Bronchial epithelial cell (primary cell): ENCODE measurements at regions not wholly inside any gene's neighbourhood (a gene's known extent, or its start where the extent isn't known, plus 50 kb on each side); places are given as distances from the start of the nearest gene placed in this dataset.

Experiments
- DNase-seq: peaks from one replicate; pipeline ENCODE4 v3.0.0-alpha.2; 2010; ENCODE audit warnings: low read depth
- FAIRE-seq: peaks from 2 replicates; lab custom pipeline; 2011; peaks lifted over from hg19 to GRCh38; lab: Jason Lieb, UNC
- H3K27me3 ChIP-seq: 2 replicates; pipeline ENCODE4 v1.5.1; 2011; ENCODE audit warnings: low read length; ENCODE audit not compliant: control insufficient read depth, insufficient read depth
- H3K36me3 ChIP-seq: 2 replicates; pipeline ENCODE4 v1.5.1; 2011; ENCODE audit warnings: low read length; ENCODE audit not compliant: control insufficient read depth, insufficient read depth
- H3K4me3 ChIP-seq: 2 replicates; pipeline ENCODE4 v1.5.1; 2011; ENCODE audit warnings: mild to moderate bottlenecking, low read depth, low read length, control low read depth
- CTCF ChIP-seq: IDR thresholded peaks from 2 replicates; pipeline ENCODE4 v1.5.1; 2011; ENCODE audit warnings: mild to moderate bottlenecking, moderate library complexity, low read length, control low read depth, inconsistent platforms; ENCODE audit not compliant: insufficient read depth, severe bottlenecking

- no peak for FAIRE-seq
Observed at GRCh38 chr2:176463546-176463945, 194.3 kb downstream of the MTX2 start.

GRCh38 chr2:176464886-176465564 is 195.8 kb downstream of the MTX2 start:
- H3K36me3 ChIP-seq: no peaks in the 10 kb centered on the region
- no peak for TF ChIP-seq CTCF
- FAIRE-seq: peak; percentile 28

More at GRCh38 chr2:176463546-176463945, 194.3 kb downstream of the MTX2 start:
- no peaks in the 10 kb centered on the region for H3K27me3 ChIP-seq
- DNase-seq: no peak
- no peak overlapping the region for H3K4me3 ChIP-seq
- no peak for TF ChIP-seq CTCF
- H3K36me3 ChIP-seq: no peaks in the 10 kb centered on the region

GRCh38 chr2:176466918-176467452 is 197.7 kb downstream of the MTX2 start:
- no peak for TF ChIP-seq CTCF
- no peak overlapping the region for H3K4me3 ChIP-seq
- FAIRE-seq: no peak

More at GRCh38 chr2:176464886-176465564, 195.8 kb downstream of the MTX2 start:
- Histone ChIP-seq H3K27me3 (no peaks in the 10 kb centered on the region), H3K4me3 (no peak overlapping the region)
- no peak for DNase-seq

GRCh38 chr2:176467595-176467994 is 198.4 kb downstream of the MTX2 start:
- TF ChIP-seq CTCF: no peak
- H3K27me3 ChIP-seq: no peaks in the 10 kb centered on the region
- DNase-seq (no peak), FAIRE-seq (no peak)
- no peak overlapping the region for H3K4me3 ChIP-seq
- no peaks in the 10 kb centered on the region for H3K36me3 ChIP-seq

More at GRCh38 chr2:176466918-176467452, 197.7 kb downstream of the MTX2 start:
- Histone ChIP-seq H3K27me3 (no peaks in the 10 kb centered on the region), H3K36me3 (no peaks in the 10 kb centered on the region)
- no peak for DNase-seq

- no peak overlapping the region for H3K4me3 ChIP-seq
- FAIRE-seq (no peak), DNase-seq (peak; percentile 43)
- no peak for TF ChIP-seq CTCF
- H3K27me3 ChIP-seq: no peaks in the 10 kb centered on the region
- H3K36me3 ChIP-seq: no peaks in the 10 kb centered on the region
Observed at GRCh38 chr2:176468457-176469113, 199.3 kb downstream of the MTX2 start.
